ENCODE measurements at regions not wholly inside any gene's neighbourhood (a gene's known extent, or its start where the extent isn't known, plus 50 kb on each side); places are given as distances from the start of the nearest gene placed in this dataset.

DNA sequence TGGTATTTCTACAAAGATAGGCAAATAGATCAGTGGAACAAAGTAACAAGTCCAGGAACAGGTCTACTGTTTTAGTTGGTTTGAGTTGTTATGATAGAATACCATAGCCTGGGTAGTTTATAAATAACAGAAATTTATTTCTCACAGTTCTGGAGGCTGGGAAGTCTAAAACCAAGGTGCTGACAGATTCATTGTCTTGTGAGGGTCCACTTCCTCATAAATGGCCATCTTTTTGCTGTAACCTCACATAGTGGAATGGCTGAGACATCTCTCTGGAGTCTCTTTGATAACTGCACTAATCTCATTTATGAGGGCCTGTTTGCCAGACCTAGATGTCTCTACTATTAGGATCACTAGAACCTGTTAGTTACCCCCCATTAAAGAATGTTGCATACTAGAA lies 152.3 kb upstream of the MYRIP start:
- Mint-ChIP-seq H3K27ac (ENCODE audit: unreplicated experiment) (no peak overlapping the region), H3K4me1 (ENCODE audit: low read depth, unreplicated experiment) (no peaks in the 10 kb centered on the region), H3K36me3 (ENCODE audit: low read depth, unreplicated experiment) (no peaks in the 10 kb centered on the region), H3K9me3 (ENCODE audit: unreplicated experiment) (peaks cover 2% of the 10 kb centered on the region), H3K27me3 (ENCODE audit: low read depth, unreplicated experiment) (peaks cover 4% of the 10 kb centered on the region), H3K4me3 (ENCODE audit: unreplicated experiment) (no peak overlapping the region)
- no peaks in the 10 kb centered on the region for H3K4me1 ChIP-seq (ENCODE audit: insufficient read depth, low read length)
- FAIRE-seq (no peak), DNase-seq (ENCODE audit: low read depth) (no peak)
- H4K20me1 ChIP-seq (ENCODE audit: insufficient read depth, low read length) = no peaks in the 10 kb centered on the region
- no peak overlapping the region for H3K9ac ChIP-seq (ENCODE audit: low read length)
- no peaks in the 10 kb centered on the region for H3K79me2 ChIP-seq (ENCODE audit: insufficient read depth, low read length)
- no peak overlapping the region for H3K4me3 ChIP-seq (ENCODE audit: insufficient read depth, low read depth, low read length)
- H2AFZ ChIP-seq (ENCODE audit: low read depth, low read length) = no peak overlapping the region
- no peak overlapping the region for H3K27ac ChIP-seq (ENCODE audit: low read depth, low read length)
- TF ChIP-seq, protein P1, sequence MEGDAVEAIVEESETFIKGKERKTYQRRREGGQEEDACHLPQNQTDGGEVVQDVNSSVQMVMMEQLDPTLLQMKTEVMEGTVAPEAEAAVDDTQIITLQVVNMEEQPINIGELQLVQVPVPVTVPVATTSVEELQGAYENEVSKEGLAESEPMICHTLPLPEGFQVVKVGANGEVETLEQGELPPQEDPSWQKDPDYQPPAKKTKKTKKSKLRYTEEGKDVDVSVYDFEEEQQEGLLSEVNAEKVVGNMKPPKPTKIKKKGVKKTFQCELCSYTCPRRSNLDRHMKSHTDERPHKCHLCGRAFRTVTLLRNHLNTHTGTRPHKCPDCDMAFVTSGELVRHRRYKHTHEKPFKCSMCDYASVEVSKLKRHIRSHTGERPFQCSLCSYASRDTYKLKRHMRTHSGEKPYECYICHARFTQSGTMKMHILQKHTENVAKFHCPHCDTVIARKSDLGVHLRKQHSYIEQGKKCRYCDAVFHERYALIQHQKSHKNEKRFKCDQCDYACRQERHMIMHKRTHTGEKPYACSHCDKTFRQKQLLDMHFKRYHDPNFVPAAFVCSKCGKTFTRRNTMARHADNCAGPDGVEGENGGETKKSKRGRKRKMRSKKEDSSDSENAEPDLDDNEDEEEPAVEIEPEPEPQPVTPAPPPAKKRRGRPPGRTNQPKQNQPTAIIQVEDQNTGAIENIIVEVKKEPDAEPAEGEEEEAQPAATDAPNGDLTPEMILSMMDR (IDR thresholded peaks at IDR 0.05; ENCODE audit: insufficient read depth, low read depth, low read length) = no peak
- H3K9me3 ChIP-seq (ENCODE audit: insufficient read depth, low read depth, low read length) = no peaks in the 10 kb centered on the region
- H3K36me3 ChIP-seq (ENCODE audit: insufficient read depth, low read length) = no peaks in the 10 kb centered on the region
- H3K27me3 ChIP-seq (ENCODE audit: insufficient read depth, low read length) = no peaks in the 10 kb centered on the region
- no peak overlapping the region for H3K4me2 ChIP-seq (ENCODE audit: low read length)

- no peaks in the 10 kb centered on the region for H3K4me1 ChIP-seq (ENCODE audit: insufficient read depth, low read length)
- no peak overlapping the region for H3K9ac ChIP-seq (ENCODE audit: low read length)
- H3K4me3 ChIP-seq (ENCODE audit: insufficient read depth, low read depth, low read length) = no peak overlapping the region
- Mint-ChIP-seq H3K27me3 (ENCODE audit: low read depth, unreplicated experiment) (peaks cover 4% of the 10 kb centered on the region), H3K4me3 (ENCODE audit: unreplicated experiment) (no peak overlapping the region), H3K36me3 (ENCODE audit: low read depth, unreplicated experiment) (no peaks in the 10 kb centered on the region), H3K27ac (ENCODE audit: unreplicated experiment) (no peak overlapping the region), H3K4me1 (ENCODE audit: low read depth, unreplicated experiment) (no peaks in the 10 kb centered on the region), H3K9me3 (ENCODE audit: unreplicated experiment) (peaks cover 2% of the 10 kb centered on the region)
- H3K4me2 ChIP-seq (ENCODE audit: low read length) = no peak overlapping the region
- FAIRE-seq (no peak), DNase-seq (ENCODE audit: low read depth) (no peak)
- H3K79me2 ChIP-seq (ENCODE audit: insufficient read depth, low read length) = no peaks in the 10 kb centered on the region
- no peak overlapping the region for H2AFZ ChIP-seq (ENCODE audit: low read depth, low read length)
- no peak overlapping the region for H3K27ac ChIP-seq (ENCODE audit: low read depth, low read length)
- H3K9me3 ChIP-seq (ENCODE audit: insufficient read depth, low read depth, low read length) = no peaks in the 10 kb centered on the region
- H4K20me1 ChIP-seq (ENCODE audit: insufficient read depth, low read length) = no peaks in the 10 kb centered on the region
- no peaks in the 10 kb centered on the region for H3K36me3 ChIP-seq (ENCODE audit: insufficient read depth, low read length)
- no peak for TF ChIP-seq EZH2 (IDR thresholded peaks at IDR 0.05; ENCODE audit: insufficient read depth, low read length)
- TF ChIP-seq, protein P1 (IDR thresholded peaks at IDR 0.05; ENCODE audit: insufficient read depth, low read depth, low read length) = no peak
- H3K27me3 ChIP-seq (ENCODE audit: insufficient read depth, low read length) = no peaks in the 10 kb centered on the region
These were observed 151.6 kb upstream of the MYRIP start for GRCh38 chr3:39657775-39658174.

- Mint-ChIP-seq H3K4me1 (ENCODE audit: low read depth, unreplicated experiment) (no peaks in the 10 kb centered on the region), H3K9me3 (ENCODE audit: unreplicated experiment) (no peaks in the 10 kb centered on the region), H3K27me3 (ENCODE audit: low read depth, unreplicated experiment) (no peaks in the 10 kb centered on the region), H3K27ac (ENCODE audit: unreplicated experiment) (no peak overlapping the region), H3K36me3 (ENCODE audit: low read depth, unreplicated experiment) (no peaks in the 10 kb centered on the region), H3K4me3 (ENCODE audit: unreplicated experiment) (no peak overlapping the region)
- no peaks in the 10 kb centered on the region for H3K79me2 ChIP-seq (ENCODE audit: insufficient read depth, low read length)
- no peak overlapping the region for H3K27ac ChIP-seq (ENCODE audit: low read depth, low read length)
- no peaks in the 10 kb centered on the region for H3K9me3 ChIP-seq (ENCODE audit: insufficient read depth, low read depth, low read length)
- no peaks in the 10 kb centered on the region for H3K36me3 ChIP-seq (ENCODE audit: insufficient read depth, low read length)
- no peaks in the 10 kb centered on the region for H3K27me3 ChIP-seq (ENCODE audit: insufficient read depth, low read length)
- TF ChIP-seq EZH2 (IDR thresholded peaks at IDR 0.05; ENCODE audit: insufficient read depth, low read length) = no peak
- TF ChIP-seq, protein P1 (IDR thresholded peaks at IDR 0.05; ENCODE audit: insufficient read depth, low read depth, low read length) = no peak
- H3K9ac ChIP-seq (ENCODE audit: low read length) = no peak overlapping the region
- H2AFZ ChIP-seq (ENCODE audit: low read depth, low read length) = no peak overlapping the region
- FAIRE-seq = no peak
- H3K4me3 ChIP-seq (ENCODE audit: insufficient read depth, low read depth, low read length) = no peak overlapping the region
- no peak for DNase-seq (ENCODE audit: low read depth)
- H3K4me2 ChIP-seq (ENCODE audit: low read length) = no peak overlapping the region
- H3K4me1 ChIP-seq (ENCODE audit: insufficient read depth, low read length) = no peaks in the 10 kb centered on the region
- no peaks in the 10 kb centered on the region for H4K20me1 ChIP-seq (ENCODE audit: insufficient read depth, low read length)
These were observed 144.5 kb upstream of the MYRIP start for GRCh38 chr3:39664931-39665330.

All from astrocyte (in vitro differentiated cells and primary cell).